Neural cell (in vitro differentiated cells): ENCODE measurements at regions not wholly inside any gene's neighbourhood (a gene's known extent, or its start where the extent isn't known, plus 50 kb on each side); places are given as distances from the start of the nearest gene placed in this dataset.

ENCODE experiments used
- CTCF ChIP-seq: fragments of 450-650 bp; IDR thresholded peaks from 2 replicates; pipeline ENCODE4 v1.5.1; 2014; ENCODE audit warnings: antibody characterized with exemption, mild to moderate bottlenecking, moderate library complexity; ENCODE audit not compliant: poor library complexity, severe bottlenecking
- EP300 ChIP-seq: fragments of 450-650 bp; conservative IDR thresholded peaks from 2 replicates; pipeline ENCODE4 v1.6.1; 2014; ENCODE audit warnings: antibody characterized with exemption, mild to moderate bottlenecking, moderate library complexity; ENCODE audit not compliant: poor library complexity, severe bottlenecking
- EZH2 ChIP-seq: fragments of 200-600, 300-800 bp; shearing (Covaris generic), sonication (generic); IDR thresholded peaks from 2 replicates; pipeline ENCODE4 v1.6.1; 2014; ENCODE audit warnings: antibody characterized with exemption, low read length, borderline replicate concordance, mild to moderate bottlenecking; ENCODE audit not compliant: insufficient read depth, poor library complexity, severe bottlenecking
- MXI1 ChIP-seq: fragments of 450-650 bp; conservative IDR thresholded peaks from 2 replicates; pipeline ENCODE4 v1.6.1; 2014; ENCODE audit warnings: antibody characterized with exemption, mild to moderate bottlenecking; ENCODE audit not compliant: poor library complexity, severe bottlenecking
- POLR2AphosphoS5 ChIP-seq: IDR thresholded peaks from 2 replicates; pipeline ENCODE4 v1.6.1; 2012
- SMC3 ChIP-seq: fragments of 450-650 bp; conservative IDR thresholded peaks from 2 replicates; pipeline ENCODE4 v1.6.1; 2014; ENCODE audit warnings: antibody characterized with exemption, mild to moderate bottlenecking, moderate library complexity; ENCODE audit not compliant: poor library complexity

- no peak for TF ChIP-seq SMC3
- no peak for TF ChIP-seq EZH2
- TF ChIP-seq CTCF = no peak
- no peak for TF ChIP-seq POLR2AphosphoS5
- no peak for TF ChIP-seq MXI1
- no peak for TF ChIP-seq EP300
These were observed 138.3 kb upstream of the SGK1 start for GRCh38 chr6:134456226-134456625.
